H9 (cell line): ENCODE measurements at regions not wholly inside any gene's neighbourhood (a gene's known extent, or its start where the extent isn't known, plus 50 kb on each side); places are given as distances from the start of the nearest gene placed in this dataset.
A peak's percentile ranks its signal among the peaks of the same experiment; 100 is the strongest.

Source experiments
- DNase-seq: peaks from one replicate; pipeline ENCODE4 v3.0.0-alpha.2; 2017
- H2AFZ ChIP-seq: one replicate; pipeline ENCODE4 v1.6.1; 2013; ENCODE audit warnings: mild to moderate bottlenecking, low read length, control low read depth, moderate library complexity
- H2AK5ac ChIP-seq: 2 replicates; pipeline ENCODE4 v1.6.1; 2013; ENCODE audit warnings: low read length, control low read depth, mixed read lengths; ENCODE audit not compliant: insufficient read length
- H2BK120ac ChIP-seq: one replicate; pipeline ENCODE4 v1.6.1; 2013; ENCODE audit warnings: low read depth, mild to moderate bottlenecking, low read length, control low read depth, inconsistent platforms; ENCODE audit not compliant: poor library complexity, severe bottlenecking
- H2BK12ac ChIP-seq: 2 replicates; pipeline ENCODE4 v1.6.1; 2013; ENCODE audit warnings: low read length, control low read depth, mixed read lengths, low read depth; ENCODE audit not compliant: insufficient read length
- H2BK15ac ChIP-seq: 2 replicates; pipeline ENCODE4 v1.6.1; 2013; ENCODE audit warnings: low read depth, low read length, control low read depth
- H2BK20ac ChIP-seq: one replicate; pipeline ENCODE4 v1.6.1; 2013; ENCODE audit warnings: low read depth, mild to moderate bottlenecking, low read length, control low read depth, inconsistent platforms; ENCODE audit not compliant: poor library complexity, severe bottlenecking
- H2BK5ac ChIP-seq: 2 replicates; pipeline ENCODE4 v1.6.1; 2013; ENCODE audit warnings: low read length, control low read depth, mixed read lengths; ENCODE audit not compliant: insufficient read length
- H3K14ac ChIP-seq: 2 replicates; pipeline ENCODE4 v1.6.1; 2013; ENCODE audit warnings: low read length, control low read depth; ENCODE audit not compliant: insufficient read depth
- H3K18ac ChIP-seq: 2 replicates; pipeline ENCODE4 v1.6.1; 2013; ENCODE audit warnings: low read depth, mild to moderate bottlenecking, mixed read lengths, low read length, control low read depth; ENCODE audit not compliant: insufficient read length
- H3K23ac ChIP-seq: 2 replicates; pipeline ENCODE4 v1.6.1; 2013; ENCODE audit warnings: low read length, control low read depth, mixed read lengths, low read depth; ENCODE audit not compliant: insufficient read length
- H3K23me2 ChIP-seq: 2 replicates; pipeline ENCODE4 v1.6.1; 2013; ENCODE audit warnings: low read depth, mild to moderate bottlenecking, mixed read lengths, low read length, control low read depth; ENCODE audit not compliant: insufficient read length, poor library complexity, severe bottlenecking
- H3K27ac ChIP-seq: 2 replicates; pipeline ENCODE4 v1.5.1; 2013; ENCODE audit warnings: low read length, control low read depth, mixed read lengths, low read depth; ENCODE audit not compliant: insufficient read length
- H3K27me3 ChIP-seq: 2 replicates; pipeline ENCODE4 v1.6.1; 2013; ENCODE audit warnings: low read length, control low read depth, inconsistent platforms; ENCODE audit not compliant: insufficient read depth
- H3K4ac ChIP-seq: 2 replicates; pipeline ENCODE4 v1.6.1; 2013; ENCODE audit warnings: low read depth, mild to moderate bottlenecking, control low read depth, inconsistent platforms, low read length, moderate library complexity
- H3K4me1 ChIP-seq: 2 replicates; pipeline ENCODE4 v1.6.1; 2013; ENCODE audit warnings: low read length, control low read depth, inconsistent platforms; ENCODE audit not compliant: insufficient read depth
- H3K4me2 ChIP-seq: 2 replicates; pipeline ENCODE4 v1.6.1; 2013; ENCODE audit warnings: low read length, control low read depth, mixed read lengths; ENCODE audit not compliant: insufficient read length, insufficient read depth
- H3K56ac ChIP-seq: 2 replicates; pipeline ENCODE4 v1.6.1; 2013; ENCODE audit warnings: low read depth, mild to moderate bottlenecking, mixed read lengths, low read length, control low read depth; ENCODE audit not compliant: insufficient read length
- H3K79me1 ChIP-seq: 2 replicates; pipeline ENCODE4 v1.6.1; 2013; ENCODE audit warnings: low read depth, mild to moderate bottlenecking, moderate library complexity, low read length, control low read depth, inconsistent platforms; ENCODE audit not compliant: insufficient read depth, poor library complexity, severe bottlenecking
- H3K79me2 ChIP-seq: 2 replicates; pipeline ENCODE4 v1.6.1; 2013; ENCODE audit warnings: low read length, control low read depth, inconsistent platforms; ENCODE audit not compliant: insufficient read depth
- H3K9ac ChIP-seq: 2 replicates; pipeline ENCODE4 v1.6.1; 2013; ENCODE audit warnings: low read length, control low read depth, mixed read lengths; ENCODE audit not compliant: insufficient read length; ENCODE audit errors: extremely low read depth
- H3K9me3 ChIP-seq: one replicate; pipeline ENCODE4 v1.6.1; 2013; ENCODE audit warnings: low read depth, low read length, inconsistent platforms; ENCODE audit not compliant: control insufficient read depth
- H3T11ph ChIP-seq: one replicate; pipeline ENCODE4 v1.6.1; 2013; ENCODE audit warnings: mild to moderate bottlenecking, low read length, control low read depth, inconsistent platforms
- H4K20me1 ChIP-seq: one replicate; pipeline ENCODE4 v1.6.1; 2013; ENCODE audit not compliant: control insufficient read depth, insufficient read length, insufficient read depth
- H4K5ac ChIP-seq: 2 replicates; pipeline ENCODE4 v1.6.1; 2013; ENCODE audit warnings: low read depth, mild to moderate bottlenecking, mixed read lengths, low read length, control low read depth; ENCODE audit not compliant: insufficient read length
- H4K8ac ChIP-seq: replicated peaks from 2 replicates; pipeline ENCODE4 v1.6.1; 2013; ENCODE audit warnings: low read length, control low read depth, mixed read lengths, low read depth; ENCODE audit not compliant: insufficient read length
- H4K91ac ChIP-seq: 2 replicates; pipeline ENCODE4 v1.6.1; 2013; ENCODE audit warnings: low read depth, mild to moderate bottlenecking, moderate library complexity, mixed read lengths, low read length, control low read depth; ENCODE audit not compliant: insufficient read length
- H3K27ac Mint-ChIP-seq, 3 experiments: 2 replicates in 2 of 3; 3 replicates in 1 of 3; pipeline ENCODE4 v1.8.0; 2020 to 2021; ENCODE audit warnings: mixed read lengths in 3 of 3, mild to moderate bottlenecking in 1 of 3, moderate library complexity in 1 of 3
- H3K27me3 Mint-ChIP-seq: 2 replicates; pipeline ENCODE4 v1.8.0; 2021; ENCODE audit warnings: low read depth, mild to moderate bottlenecking, moderate library complexity, mixed read lengths
- H3K36me3 Mint-ChIP-seq, 3 experiments: 2 replicates in 2 of 3; 3 replicates in 1 of 3; pipeline ENCODE4 v1.8.0; 2020 to 2021; ENCODE audit warnings: low read depth in 3 of 3, mixed read lengths in 3 of 3; ENCODE audit not compliant: insufficient read depth in 1 of 3
- H3K4me1 Mint-ChIP-seq, 2 experiments: 2 replicates each; pipeline ENCODE4 v1.8.0; 2020; ENCODE audit warnings: mixed read lengths in 2 of 2
- H3K4me3 Mint-ChIP-seq, 2 experiments: 2 replicates in 1 of 2; 3 replicates in 1 of 2; pipeline ENCODE4 v1.8.0; 2020 to 2021; ENCODE audit warnings: mild to moderate bottlenecking in 2 of 2, mixed read lengths in 2 of 2, moderate library complexity in 1 of 2
- H3K9me3 Mint-ChIP-seq, 2 experiments: 2 replicates in 1 of 2; 3 replicates in 1 of 2; pipeline ENCODE4 v1.8.0; 2020; ENCODE audit warnings: mild to moderate bottlenecking in 2 of 2, mixed read lengths in 2 of 2, moderate library complexity in 1 of 2
- CTCF ChIP-seq: fragments of 200-600 bp; sonication (generic); conservative IDR thresholded peaks from 3 replicates; pipeline ENCODE4 v1.8.0; 2021; ENCODE audit warnings: antibody characterized with exemption, mild to moderate bottlenecking
- WGBS: extraction: QIAGEN DNeasy Blood & Tissue Kit; methylation state at CpG from one replicate; pipeline ENCODE4 v1.1.7; 2013; ENCODE audit warnings: missing lambda C conversion rate, low lambda C conversion rate, mixed read lengths; ENCODE audit not compliant: insufficient read length; ENCODE audit errors: extremely low coverage; 5-methylcytosine and 5-hydroxymethylcytosine counted together

- Histone ChIP-seq H3K23ac (no peak overlapping the region), H2AK5ac (no peak overlapping the region), H2AFZ (no peak overlapping the region), H3K14ac (no peak overlapping the region), H4K8ac (no peak overlapping the region), H2BK15ac (no peak overlapping the region), H4K20me1 (no peaks in the 10 kb centered on the region), H3K56ac (no peak overlapping the region), H2BK20ac (no peak overlapping the region), H3K18ac (no peak overlapping the region), H4K91ac (no peak overlapping the region), H2BK5ac (no peak overlapping the region), H3K27me3 (no peaks in the 10 kb centered on the region), H3K4ac (no peak overlapping the region), H3K9me3 (no peaks in the 10 kb centered on the region), H3K23me2 (no peaks in the 10 kb centered on the region), H2BK12ac (no peak overlapping the region), H3K27ac (no peak overlapping the region), H3K4me2 (no peak overlapping the region), H3K79me2 (no peaks in the 10 kb centered on the region), H3K9ac (no peak overlapping the region), H3T11ph (no peak overlapping the region), H2BK120ac (no peak overlapping the region), H4K5ac (no peak overlapping the region), H3K4me1 (no peaks in the 10 kb centered on the region), H3K79me1 (no peaks in the 10 kb centered on the region)
- peak; percentile 43 for DNase-seq
- Mint-ChIP-seq H3K27me3 (no peaks in the 10 kb centered on the region), H3K4me3 (no peak overlapping the region), H3K27ac (peak overlapping the region in 1 of 3 experiments; percentile 3; a peak in 1 of 7 replicates), H3K9me3 (peaks cover 12 to 18% of the 10 kb centered on the region in 2 experiments), H3K4me1 (peaks cover 22 to 27% of the 10 kb centered on the region in 2 experiments), H3K36me3 (peaks cover 8 to 27% (median 8%) of the 10 kb centered on the region in 3 experiments; a peak in 6 of 7 replicates)
- TF ChIP-seq CTCF = 0 out of 3 replicates have a peak, but pooled peaks have one; percentile 9
- no CpG with 5 or more reads among the region's 4 CpGs for WGBS
Measured at GRCh38 chr7:54629771-54630170, 87.6 kb downstream of the VSTM2A start.
